Esophagus mucosa (tissue), 1 donor: ENCODE measurements at regions not wholly inside any gene's neighbourhood (a gene's known extent, or its start where the extent isn't known, plus 50 kb on each side); places are given as distances from the start of the nearest gene placed in this dataset.

Experiments
- ATAC-seq: fragments of 200-7000 bp; cut with Tn5 transposase; one replicate; pipeline ENCODE4 v1.9.1; 2020
- donor health status: DM: yes; HTN: yes; CAD: no.

DNA sequence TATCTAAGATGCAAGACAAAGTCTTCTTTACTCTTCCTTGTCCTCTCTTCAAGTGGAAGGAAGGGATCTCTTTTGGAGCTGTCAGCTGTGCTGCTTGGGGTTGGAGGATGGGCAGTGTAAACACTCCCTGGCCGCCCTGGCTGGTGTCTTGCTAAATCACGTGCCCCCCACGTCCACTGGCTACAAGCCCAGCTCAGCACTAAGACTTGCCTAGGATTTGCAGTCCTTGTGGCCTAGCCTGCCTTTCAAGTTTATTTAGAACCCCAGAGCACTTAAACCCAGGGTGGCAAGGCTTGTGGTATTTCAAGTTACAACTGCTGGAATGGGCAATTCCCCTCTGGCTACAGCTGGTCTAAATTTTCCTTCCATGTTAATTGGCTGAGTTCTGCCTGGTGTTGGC lies 272.4 kb upstream of the MYO3A start:
- no peak for ATAC-seq

DNA sequence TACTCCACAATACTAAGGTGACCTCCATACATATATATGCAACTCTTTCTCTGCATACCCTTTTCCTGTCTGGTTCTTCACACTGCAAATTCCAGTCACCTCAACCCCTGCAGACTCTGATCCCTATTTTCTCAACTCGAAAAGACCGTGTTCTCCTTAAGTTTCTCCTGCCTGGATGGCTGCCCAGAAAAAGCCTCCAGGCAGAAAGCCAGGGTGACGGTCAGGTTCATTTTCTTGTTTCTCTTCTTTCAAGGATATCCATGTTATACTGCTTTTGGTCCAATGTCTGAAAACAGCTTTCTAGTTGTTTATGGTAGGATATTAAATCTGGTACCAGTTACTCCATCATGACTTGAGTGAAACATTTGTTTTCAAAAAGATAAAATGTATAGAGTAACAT lies 267.8 kb upstream of the MYO3A start:
- ATAC-seq = no peak

DNA sequence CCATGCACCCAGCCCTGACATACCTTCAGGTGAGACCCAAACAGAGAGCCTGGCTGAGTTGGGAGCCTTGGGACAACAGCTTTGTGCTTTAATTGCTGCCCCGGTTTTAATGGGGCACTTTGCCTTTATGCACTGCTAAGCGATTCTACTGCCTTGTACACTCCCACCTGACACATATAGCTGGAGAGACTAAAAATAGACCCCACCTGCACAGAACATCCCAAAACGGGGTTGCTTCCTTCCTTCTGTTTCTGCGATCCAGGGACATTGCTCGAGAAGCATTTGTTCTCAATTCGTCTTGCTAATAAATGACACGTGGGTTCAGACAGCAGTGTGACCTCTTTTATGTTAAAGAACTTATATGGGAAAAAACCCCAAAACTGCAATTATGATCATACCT lies 258.8 kb upstream of the MYO3A start:
- no peak for ATAC-seq

DNA sequence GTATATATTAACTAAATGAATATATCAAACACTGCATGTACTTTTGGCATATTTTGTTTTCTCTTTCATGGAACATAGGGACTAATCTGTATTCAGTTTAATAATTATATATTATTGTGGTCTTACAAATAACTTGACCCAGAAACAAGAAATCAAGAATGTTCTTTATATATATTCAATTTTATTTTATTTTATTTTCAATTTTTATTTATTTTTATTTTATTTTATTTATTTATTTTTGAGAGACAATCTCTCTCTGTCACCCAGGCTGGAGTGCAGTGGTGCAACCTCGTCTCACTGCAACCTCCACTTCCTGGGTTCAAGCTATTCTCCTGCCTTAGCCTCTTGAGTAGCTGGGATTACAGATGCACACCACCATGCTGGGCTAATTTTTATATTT lies 258.4 kb upstream of the MYO3A start:
- no peak for ATAC-seq

DNA sequence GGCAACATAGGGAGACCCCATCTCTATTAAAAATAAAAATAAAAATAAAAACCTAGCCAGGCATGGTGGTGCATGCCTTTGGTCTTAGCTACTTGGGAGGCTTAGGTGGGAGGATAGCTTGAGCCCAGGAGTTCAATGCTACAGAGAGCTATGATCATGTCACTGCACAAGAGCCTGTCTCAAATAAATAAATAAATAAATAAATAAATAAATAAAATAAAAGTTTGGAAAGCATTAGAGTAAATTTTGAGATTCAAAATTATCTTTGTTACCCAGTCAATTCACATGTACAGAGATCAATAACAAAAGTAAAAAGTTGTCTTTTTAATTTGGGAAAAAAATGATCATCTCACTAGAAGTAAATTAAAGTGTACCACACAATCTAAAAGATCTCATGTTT lies 255.8 kb upstream of the MYO3A start:
- ATAC-seq = no peak

DNA sequence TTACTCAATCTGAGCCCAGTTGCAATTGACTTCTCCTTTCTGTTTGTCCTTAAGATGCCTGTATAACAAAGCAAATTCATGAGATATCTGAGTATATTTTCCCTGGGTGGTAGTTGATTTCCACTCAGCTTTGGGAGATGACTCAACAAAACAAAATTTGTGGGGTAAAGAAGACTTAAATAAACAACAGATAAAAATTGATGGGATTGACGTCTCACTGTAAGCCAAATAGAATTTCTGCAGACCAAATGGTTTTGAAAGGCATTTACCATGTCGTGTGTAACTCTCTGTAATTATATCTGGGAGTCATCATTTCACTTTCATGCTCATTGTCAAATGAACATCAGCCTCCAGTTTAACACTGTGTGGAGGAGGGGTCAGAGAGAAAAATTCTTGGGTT lies 255.4 kb upstream of the MYO3A start:
- ATAC-seq = no peak

DNA sequence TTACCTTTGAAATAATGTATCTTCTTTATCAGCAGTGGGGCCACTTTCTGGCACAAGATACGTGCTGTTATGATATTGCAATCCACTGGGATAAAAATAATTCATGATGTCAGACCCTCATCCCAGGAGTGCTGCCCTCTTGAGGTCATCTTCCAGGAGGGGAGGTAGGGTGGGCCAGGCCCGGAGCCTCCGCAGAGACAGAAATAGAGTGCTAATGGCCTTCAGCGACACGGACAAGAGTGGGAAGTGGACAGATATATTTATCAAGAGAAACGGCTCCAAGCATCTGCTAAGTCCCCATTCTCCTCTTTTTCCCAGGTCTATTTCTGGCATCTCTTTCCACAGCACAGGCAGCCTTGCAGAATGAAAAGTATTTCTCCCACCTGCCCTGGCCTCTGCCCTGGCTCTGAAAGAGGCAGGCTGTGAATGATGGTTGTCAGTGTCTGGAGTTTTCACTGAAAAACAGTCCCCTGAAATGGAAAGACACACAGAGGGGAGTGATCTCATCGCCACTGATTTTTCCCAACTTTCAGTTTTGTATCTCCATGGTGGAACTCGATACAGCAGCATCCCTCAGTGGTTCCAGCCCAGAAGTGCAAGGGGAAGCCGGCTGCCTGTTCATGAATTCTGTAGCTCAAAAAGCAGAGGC lies 251.7 kb upstream of the MYO3A start:
- no peak for ATAC-seq

DNA sequence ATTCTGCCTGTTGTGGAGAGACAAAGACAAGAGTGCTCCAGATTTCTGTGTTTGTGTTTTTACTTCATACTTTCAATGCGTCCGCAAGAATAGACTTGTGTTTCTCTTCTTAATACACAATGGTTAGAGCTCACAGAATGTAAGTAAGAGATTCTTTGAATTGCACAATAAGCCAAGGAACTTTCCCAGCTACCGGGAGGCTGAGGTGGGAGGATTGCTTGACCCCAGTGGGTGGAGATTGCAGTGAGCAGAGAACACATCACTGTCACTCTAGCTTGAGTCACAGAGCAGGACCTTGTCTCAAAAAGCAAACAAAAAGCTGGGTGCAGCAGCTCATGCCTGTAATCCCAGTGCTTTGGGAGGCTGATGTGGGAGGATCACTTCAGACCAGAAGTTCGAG lies 250.7 kb upstream of the MYO3A start:
- ATAC-seq = no peak

DNA sequence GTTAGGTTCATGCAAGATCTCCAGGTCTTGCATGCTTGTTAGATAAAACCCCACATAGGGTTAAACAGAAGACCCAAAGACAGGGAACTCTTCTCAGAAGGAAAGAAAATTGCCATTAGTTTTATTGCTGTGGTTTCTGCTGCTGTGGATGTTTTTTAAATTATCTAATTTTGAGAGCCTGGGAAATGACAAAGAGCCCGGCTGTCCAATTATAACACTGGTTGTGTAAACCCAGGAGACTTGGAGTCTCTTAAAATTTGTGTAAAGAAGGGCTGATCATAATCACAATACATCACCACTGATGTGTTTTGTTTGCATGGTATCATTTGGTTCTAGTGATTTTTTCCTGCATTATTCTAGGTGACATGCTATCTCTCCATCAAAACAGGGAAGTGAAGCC lies 246.5 kb upstream of the MYO3A start:
- ATAC-seq = no peak

DNA sequence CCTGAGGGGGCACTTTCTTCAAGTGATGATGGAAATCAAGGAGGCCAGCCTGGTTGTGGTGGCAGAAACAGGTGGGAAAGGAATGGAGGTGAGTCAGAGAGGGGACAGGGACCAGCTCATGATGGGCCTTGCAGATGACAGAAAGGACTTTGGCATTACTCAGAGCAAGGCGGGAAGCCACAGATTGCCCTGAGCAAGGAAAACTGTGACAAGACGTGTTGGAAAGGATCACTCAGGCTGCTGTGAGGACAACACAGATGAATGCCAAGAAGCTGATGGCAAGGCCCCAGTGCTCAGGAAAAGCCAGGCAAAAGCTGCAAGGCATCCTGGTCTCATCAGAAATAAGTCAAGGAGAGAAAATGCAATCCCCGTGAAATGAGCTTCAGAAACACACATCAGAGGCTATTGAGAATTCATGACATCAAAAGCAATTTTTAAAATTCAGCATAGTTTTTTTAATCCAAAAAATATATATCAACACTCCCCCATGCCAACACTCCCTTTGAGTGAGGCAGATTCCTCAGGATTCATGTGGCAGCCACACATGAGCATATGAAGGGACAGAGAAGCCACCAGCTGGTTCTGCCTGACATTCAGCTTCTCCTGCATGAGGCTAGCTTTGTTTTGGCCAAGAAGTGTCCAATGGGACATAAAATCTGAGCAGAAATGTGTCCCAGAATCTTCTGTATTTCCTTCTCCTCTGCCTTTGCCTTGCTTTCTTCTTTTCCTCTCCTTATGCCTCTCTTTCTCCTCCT lies 244.5 kb upstream of the MYO3A start:
- no peak for ATAC-seq

DNA sequence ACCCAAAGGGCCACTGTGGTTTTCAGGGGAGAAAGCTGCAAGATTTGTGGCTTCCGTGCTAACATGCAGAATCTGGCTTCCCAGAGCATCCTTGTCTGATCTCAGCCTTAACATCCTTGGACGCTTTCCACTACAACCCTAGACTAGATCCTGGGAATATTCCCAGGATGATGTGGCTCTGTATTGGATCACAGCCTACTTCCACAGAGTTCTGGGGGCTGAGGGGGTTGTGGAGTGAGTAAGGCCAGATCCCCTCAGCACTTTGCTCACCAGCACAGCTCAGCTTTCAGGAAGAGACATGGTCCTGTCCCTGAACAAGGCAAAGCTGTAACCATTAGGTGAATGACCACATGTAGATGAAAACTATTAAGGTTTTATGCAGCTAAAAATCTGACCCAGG lies 241.3 kb upstream of the MYO3A start:
- no peak for ATAC-seq

DNA sequence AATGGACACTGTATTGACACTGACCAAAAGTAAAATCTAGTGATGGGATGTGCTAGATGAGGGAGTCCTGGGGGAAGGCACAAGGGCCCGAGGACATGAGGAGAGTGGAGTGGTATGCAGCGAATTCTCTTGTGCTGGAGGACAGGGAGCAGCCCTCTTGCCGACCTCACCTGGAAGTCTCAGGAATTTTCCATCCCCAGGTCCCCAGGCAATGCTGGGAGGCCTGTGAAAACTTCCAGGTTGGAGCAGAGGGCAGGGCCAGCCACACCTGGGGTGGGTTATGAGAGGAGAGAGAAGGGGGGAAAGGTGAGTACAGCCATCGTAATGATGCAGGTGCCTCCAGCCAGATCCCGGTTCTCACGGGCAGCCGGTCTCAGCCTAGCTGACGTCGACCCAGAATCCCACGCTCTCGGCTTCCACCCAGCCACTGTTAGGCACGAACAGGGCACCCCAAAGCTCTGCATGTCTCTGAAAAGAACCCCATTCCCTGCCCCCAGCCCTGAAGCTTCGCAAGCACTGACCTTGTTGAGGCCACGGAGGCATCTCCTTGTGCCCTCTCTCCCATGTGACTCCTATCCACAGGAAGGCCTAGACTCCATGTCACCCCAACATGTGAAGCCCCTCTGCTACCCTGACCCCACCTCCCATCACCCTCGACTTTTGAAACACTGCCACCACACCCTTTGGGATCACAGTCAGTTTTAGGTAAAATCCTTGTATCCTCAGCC lies 239.7 kb upstream of the MYO3A start:
- ATAC-seq = no peak

DNA sequence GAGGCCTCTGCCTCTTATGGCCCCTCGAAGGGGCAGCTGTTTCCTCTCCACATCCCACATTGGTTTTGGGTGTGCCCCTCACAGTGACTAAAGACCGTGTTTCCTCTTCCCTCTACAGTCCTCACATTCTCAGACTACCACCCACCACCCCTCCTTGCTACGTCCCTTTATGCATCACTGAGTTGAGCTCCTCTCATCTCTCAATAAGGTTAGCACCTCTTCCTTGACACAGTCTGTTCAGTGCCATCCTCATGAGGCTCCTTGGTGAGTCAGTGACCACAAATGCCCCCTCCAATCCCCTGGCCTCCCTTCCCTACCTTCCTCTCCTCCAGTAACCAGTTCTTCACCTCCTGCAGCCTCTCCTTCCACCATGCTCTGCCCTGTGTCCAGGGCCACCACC lies 239.1 kb upstream of the MYO3A start:
- no peak for ATAC-seq

DNA sequence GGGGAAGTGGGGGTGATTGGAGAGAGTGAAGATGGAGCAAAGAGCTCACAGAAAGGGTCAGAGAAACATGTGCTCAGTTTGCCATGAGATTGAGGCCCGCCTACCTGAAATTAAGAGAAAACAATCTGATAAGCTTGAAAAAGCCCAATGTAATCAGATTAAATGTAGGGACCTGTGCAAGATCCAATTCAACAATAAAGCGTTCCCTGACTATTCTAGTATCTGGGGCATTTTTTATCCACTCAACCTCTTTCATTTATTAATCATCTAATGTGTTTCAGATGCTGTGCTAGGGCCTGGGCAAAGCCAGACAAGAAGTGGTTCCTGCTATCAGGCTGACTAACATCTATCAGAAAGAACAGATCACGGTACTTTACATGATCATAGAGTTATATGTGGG lies 238.4 kb upstream of the MYO3A start:
- ATAC-seq = no peak

DNA sequence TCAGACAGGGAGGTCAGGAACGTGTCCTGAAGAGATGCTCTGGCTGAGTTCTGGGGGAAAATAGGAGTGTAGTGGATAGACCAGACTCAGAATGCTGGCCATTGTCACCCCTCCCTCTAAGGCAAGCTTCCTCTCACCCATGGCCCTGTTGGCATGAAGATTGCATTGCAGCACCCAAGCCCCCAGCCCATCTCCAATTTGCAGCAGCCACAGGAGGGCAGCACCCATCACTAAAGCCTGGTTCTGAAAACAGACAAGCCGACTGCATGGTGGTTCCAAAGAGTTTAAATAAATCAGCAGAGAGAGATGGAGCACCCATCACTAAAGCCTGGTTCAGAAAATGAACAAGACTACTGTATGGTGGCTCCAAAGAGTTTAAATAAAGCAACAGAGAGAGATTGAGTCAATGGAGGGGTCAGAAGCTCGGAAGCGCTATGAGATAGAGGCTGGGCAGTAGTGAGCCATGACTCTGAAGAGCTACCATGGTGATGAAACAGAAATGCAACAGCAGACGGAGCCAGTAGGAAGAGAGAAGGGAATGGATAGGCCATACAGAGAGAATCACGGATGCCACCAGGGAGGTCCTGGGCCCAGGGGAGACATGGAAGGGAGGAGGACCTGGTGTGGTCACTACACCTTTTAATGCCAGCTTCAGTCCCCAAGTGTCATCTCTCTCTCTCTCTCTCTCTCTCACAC lies 237.9 kb upstream of the MYO3A start:
- no peak for ATAC-seq

DNA sequence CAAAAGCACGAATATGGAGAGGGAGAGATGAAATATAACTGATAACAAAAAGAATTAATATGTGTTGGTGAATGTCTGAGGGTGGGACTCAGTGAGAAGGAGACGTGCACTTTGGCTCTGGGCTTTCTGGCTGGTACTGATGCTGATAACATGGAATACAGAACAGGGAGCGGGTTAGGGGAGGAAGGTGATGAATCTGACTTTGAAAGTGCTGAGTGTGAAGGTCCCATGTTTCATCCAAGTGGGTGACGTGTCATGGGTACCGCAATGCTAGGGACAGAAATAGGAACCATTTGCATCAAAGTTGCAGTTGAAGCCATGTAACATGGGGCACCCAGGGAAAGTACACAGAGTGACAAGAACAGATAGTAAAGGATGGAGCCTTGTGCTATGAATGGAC lies 236.6 kb upstream of the MYO3A start:
- no peak for ATAC-seq

DNA sequence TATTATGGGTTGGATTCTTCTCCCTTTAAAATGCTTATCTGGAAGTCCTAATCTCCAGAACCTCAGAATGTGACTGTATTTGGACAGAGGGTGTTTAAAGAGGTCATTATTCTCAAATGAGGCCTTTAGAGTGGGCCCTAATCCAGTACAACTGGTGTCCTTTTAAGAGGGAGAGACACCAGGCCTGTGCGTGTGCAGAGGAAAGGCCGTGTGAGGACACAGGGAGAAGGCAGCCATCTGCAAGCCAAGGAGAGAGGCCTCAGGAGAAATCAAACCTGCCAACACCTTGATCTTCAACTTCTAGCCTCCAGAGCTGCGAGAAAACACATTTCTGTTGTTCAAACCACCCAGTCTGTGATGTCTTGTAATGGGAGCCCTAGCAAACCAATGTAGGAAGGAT lies 235.4 kb upstream of the MYO3A start:
- no peak for ATAC-seq

DNA sequence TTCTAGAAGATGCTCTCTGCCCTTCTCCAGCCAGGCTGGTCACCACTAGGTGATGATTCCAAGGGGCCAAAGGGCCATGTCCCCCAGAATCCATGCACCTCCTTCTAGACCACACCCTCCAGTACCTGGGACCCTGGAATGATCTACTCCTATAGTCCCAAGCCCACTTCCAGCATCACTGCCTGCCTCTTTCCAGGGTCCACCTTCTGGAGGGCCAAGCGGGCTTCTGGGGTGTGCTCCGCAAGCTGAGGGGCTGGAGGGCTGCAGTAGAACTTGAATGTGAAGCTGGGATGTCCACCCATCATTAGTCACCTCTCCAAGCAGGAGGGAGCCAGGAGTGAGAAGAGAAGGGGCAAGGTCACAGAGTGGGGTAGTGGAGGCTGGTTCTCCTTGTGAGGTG lies 234.4 kb upstream of the MYO3A start:
- no peak for ATAC-seq

DNA sequence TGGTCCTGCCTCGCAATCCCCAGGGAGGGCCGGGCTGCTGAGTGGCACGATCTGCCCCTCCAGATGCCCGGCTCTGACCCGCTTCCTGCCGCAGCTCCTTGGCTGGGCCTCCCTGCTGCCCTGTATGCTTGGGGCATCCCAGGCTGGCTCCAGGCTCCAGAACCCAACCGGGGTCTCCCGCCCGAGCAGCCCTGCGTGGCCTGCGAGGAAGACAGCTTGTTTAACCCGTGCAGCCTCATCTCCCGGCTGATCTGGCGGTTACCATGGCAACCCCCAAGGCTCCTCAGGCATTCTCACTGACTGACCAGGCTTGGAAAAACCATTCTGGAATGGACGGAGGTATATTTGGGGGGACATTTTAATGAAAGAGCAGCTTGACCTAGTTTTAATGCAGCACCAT lies 232.4 kb upstream of the MYO3A start:
- ATAC-seq = no peak

DNA sequence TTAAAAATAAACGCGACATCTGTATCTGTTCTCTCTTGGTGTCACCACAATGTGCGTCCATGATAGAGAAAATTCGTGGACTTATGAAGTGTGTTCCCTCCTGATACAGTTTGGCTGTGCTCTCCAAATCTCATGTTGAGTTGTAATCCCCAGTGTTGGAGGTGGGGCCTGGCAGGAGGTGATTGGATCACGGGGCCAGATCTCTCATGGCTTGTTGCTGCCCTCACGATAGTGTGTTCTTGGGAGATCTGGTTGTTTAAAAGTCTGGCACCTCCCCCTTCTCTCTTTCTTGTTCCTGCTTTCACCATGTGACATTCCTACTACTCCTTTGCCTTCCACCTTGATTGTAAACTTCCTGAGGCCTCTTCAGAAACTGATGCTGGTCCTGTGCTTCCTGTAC lies 229.4 kb upstream of the MYO3A start:
- no peak for ATAC-seq

DNA sequence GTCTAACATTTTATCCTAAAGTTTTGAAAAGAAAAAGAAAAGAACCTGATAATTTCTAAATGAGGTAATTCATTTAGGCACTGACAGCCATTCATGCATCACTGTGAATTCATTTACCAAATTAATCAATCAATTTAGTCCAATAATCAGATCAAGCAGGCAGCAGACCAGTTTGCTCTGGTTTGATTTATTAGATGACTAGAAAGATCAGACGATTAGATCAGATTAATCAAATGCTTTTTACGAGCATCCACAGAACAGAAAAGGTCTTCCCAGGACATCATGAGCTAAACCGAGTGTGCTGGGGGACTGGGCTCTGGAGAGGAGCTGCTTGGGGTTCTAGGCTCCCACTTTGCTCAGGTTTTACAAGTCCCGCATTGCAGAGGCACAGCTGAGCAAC lies 226.5 kb upstream of the MYO3A start:
- no peak for ATAC-seq

DNA sequence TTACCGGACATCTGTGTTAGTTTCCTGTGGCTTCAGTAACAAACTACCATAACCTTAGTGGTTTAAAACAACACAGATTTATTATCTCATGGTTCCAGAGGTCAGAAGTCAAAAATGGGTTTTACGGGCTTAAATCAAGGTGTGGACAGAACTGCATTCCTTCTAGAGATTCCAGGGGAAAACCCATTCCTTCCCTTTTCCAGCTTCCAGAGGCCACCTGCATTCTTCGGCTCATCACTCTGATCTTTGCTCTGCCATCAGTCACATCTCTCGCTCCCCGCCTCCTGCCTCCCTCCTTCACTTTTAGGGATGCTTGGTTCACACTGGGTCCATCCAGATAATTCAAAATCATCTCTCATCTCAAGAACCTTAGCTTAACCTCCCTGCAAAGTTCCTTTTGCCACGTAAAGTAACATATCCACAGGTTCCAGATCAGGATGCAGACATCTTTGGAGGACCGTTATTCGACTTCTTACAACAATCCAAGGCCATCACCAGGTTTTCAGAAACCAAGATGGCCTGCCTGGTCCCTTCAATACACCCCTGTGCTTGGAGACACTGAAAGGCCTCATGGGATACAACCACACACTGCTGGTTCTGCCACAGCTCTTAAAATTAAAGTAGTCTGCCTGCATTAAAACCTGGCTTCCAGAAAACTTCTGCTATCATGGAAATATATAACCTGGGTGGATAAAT lies 225.9 kb upstream of the MYO3A start:
- ATAC-seq = no peak

DNA sequence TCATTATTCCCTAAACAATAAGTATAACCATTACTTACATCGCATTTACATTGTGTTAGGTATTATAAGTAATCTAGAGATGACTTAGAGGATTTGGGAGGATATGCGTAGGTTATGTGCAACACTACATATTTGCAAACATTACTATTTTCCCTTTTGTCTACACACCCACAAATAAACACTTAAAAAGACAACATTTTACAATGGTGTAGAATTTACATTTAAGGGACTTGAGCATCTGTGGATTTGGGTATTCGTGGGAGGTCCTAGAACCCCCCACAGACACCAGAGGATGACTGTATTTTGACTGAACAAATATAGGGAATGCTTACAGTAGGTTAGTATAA lies 220.2 kb upstream of the MYO3A start:
- ATAC-seq = no peak
